GM23338 (cell line): ENCODE measurements at regions not wholly inside any gene's neighbourhood (a gene's known extent, or its start where the extent isn't known, plus 50 kb on each side); places are given as distances from the start of the nearest gene placed in this dataset.

Source experiments
- ATAC-seq: fragments of 200-7000 bp; cut with Tn5 transposase; 3 replicates; pipeline ENCODE4 v1.9.1; 2020
- DNase-seq: peaks from one replicate; pipeline ENCODE4 v3.0.0-alpha.2; 2015; ENCODE audit warnings: low spot score
- H2AFZ ChIP-seq: fragments of 200-600 bp; sonication (generic); 2 replicates; pipeline ENCODE4 v1.8.0; 2016; ENCODE audit warnings: antibody characterized with exemption, mild to moderate bottlenecking, moderate library complexity
- H3F3A ChIP-seq: fragments of 200-600 bp; sonication (generic); replicated peaks from 2 replicates; pipeline ENCODE4 v1.8.0; 2017; ENCODE audit warnings: antibody characterized with exemption, mixed run types, low read depth
- H3K27ac ChIP-seq: fragments of 200-600 bp; sonication (generic); 2 replicates; pipeline ENCODE4 v1.6.1; 2016; ENCODE audit warnings: low read depth
- H3K27me3 ChIP-seq: fragments of 200-600 bp; sonication (generic); 2 replicates; pipeline ENCODE4 v1.8.0; 2016; ENCODE audit warnings: mild to moderate bottlenecking, mixed run types, moderate library complexity; ENCODE audit not compliant: insufficient read depth
- H3K36me3 ChIP-seq: fragments of 200-600 bp; sonication (generic); 2 replicates; pipeline ENCODE4 v1.8.0; 2016; ENCODE audit warnings: mild to moderate bottlenecking; ENCODE audit not compliant: insufficient read depth
- H3K4me1 ChIP-seq: fragments of 200-600 bp; sonication (generic); 2 replicates; pipeline ENCODE4 v1.8.0; 2016; ENCODE audit warnings: mild to moderate bottlenecking, moderate library complexity; ENCODE audit not compliant: insufficient read depth
- H3K4me2 ChIP-seq: fragments of 200-600 bp; sonication (generic); 2 replicates; pipeline ENCODE4 v1.7.1; 2017; ENCODE audit warnings: mixed run types
- H3K4me3 ChIP-seq: fragments of 200-600 bp; sonication (generic); 2 replicates; pipeline ENCODE4 v1.6.1; 2016; ENCODE audit warnings: mixed run types
- H3K79me2 ChIP-seq: fragments of 200-600 bp; sonication (generic); replicated peaks from 2 replicates; pipeline ENCODE4 v1.8.0; 2017; ENCODE audit warnings: mild to moderate bottlenecking; ENCODE audit not compliant: insufficient read depth
- H3K9me2 ChIP-seq: fragments of 200-600 bp; sonication (generic); 2 replicates; pipeline ENCODE4 v1.8.0; 2017; ENCODE audit not compliant: insufficient read depth
- H4K20me1 ChIP-seq: fragments of 200-600 bp; sonication (generic); replicated peaks from 2 replicates; pipeline ENCODE4 v1.8.0; 2017; ENCODE audit warnings: mild to moderate bottlenecking; ENCODE audit not compliant: insufficient read depth
- H3K27ac Mint-ChIP-seq: 2 replicates; pipeline ENCODE4 v1.8.0; 2020; ENCODE audit warnings: inconsistent platforms, mild to moderate bottlenecking, moderate library complexity, mixed read lengths
- H3K27me3 Mint-ChIP-seq: 3 replicates; pipeline ENCODE4 v1.8.0; 2022; ENCODE audit warnings: low read depth, mild to moderate bottlenecking, moderate library complexity, mixed read lengths, inconsistent platforms; ENCODE audit not compliant: insufficient read depth, poor library complexity
- H3K36me3 Mint-ChIP-seq: 3 replicates; pipeline ENCODE4 v1.8.0; 2021; ENCODE audit warnings: low read depth, mild to moderate bottlenecking, inconsistent platforms, moderate library complexity, mixed read lengths
- H3K4me1 Mint-ChIP-seq: 3 replicates; pipeline ENCODE4 v1.8.0; 2020; ENCODE audit warnings: mild to moderate bottlenecking, inconsistent platforms, mixed read lengths
- H3K4me3 Mint-ChIP-seq: 3 replicates; pipeline ENCODE4 v1.8.0; 2021; ENCODE audit warnings: moderate library complexity, mild to moderate bottlenecking, inconsistent platforms, mixed read lengths
- H3K9me3 Mint-ChIP-seq: 3 replicates; pipeline ENCODE4 v1.8.0; 2020; ENCODE audit warnings: moderate library complexity, mild to moderate bottlenecking, inconsistent platforms, mixed read lengths
- CREB1 ChIP-seq: fragments of 250-450 bp; sonication (Bioruptor Pico); IDR thresholded peaks from 2 replicates; pipeline ENCODE4 v1.5.0; 2020; ENCODE audit warnings: low read depth, mild to moderate bottlenecking, moderate library complexity
- TF ChIP-seq, protein P1 (sequence below), 2 experiments: fragments of 200-600 bp in 1 of 2; sonication (generic) in 1 of 2; conservative IDR thresholded peaks; 2 replicates each; pipeline versions ENCODE4 v1.5.1 to v1.6.1; 2016 to 2017; ENCODE audit warnings: antibody characterized with exemption in 2 of 2, low read depth in 2 of 2, mild to moderate bottlenecking in 2 of 2, moderate library complexity in 1 of 2
- TF ChIP-seq, protein P2 (sequence below): IDR thresholded peaks from one replicate; pipeline ENCODE4 v1.6.1; 2018; ENCODE audit warnings: antibody characterized with exemption; ENCODE audit not compliant: unreplicated experiment
- TF ChIP-seq, protein P3 (sequence below): fragments of 250-450 bp; sonication (Bioruptor Pico); IDR thresholded peaks from 2 replicates; pipeline ENCODE4 v1.5.0; 2020; ENCODE audit warnings: mild to moderate bottlenecking, moderate library complexity

DNA sequence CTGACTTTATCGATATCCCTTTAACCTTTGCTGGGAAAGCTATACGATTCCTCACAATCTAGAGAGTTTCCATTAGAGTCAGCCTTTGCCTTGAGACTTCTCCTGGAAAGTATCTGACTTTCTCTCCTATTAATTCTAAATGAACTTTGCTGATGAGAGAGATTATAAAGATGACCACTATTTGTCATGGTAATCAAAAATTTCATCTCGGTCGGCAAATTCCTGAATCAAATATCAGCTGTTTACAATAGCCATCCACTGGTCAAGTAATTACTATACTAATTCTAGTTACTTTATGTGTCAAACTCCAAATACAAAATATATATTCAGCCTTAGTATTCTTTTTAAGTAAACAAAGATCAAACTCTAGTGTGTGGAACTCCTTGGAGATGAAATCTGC lies 164.4 kb upstream of the ITGA1 start:
- no peak overlapping the region for H3K27ac Mint-ChIP-seq
- no peaks in the 10 kb centered on the region for H3F3A ChIP-seq
- no peak overlapping the region for H2AFZ ChIP-seq
- H3K9me3 Mint-ChIP-seq = no peaks in the 10 kb centered on the region
- no peaks in the 10 kb centered on the region for H3K4me1 Mint-ChIP-seq
- H3K36me3 ChIP-seq = no peaks in the 10 kb centered on the region
- no peaks in the 10 kb centered on the region for H3K4me1 ChIP-seq
- no peaks in the 10 kb centered on the region for H3K9me2 ChIP-seq
- TF ChIP-seq, protein P1, sequence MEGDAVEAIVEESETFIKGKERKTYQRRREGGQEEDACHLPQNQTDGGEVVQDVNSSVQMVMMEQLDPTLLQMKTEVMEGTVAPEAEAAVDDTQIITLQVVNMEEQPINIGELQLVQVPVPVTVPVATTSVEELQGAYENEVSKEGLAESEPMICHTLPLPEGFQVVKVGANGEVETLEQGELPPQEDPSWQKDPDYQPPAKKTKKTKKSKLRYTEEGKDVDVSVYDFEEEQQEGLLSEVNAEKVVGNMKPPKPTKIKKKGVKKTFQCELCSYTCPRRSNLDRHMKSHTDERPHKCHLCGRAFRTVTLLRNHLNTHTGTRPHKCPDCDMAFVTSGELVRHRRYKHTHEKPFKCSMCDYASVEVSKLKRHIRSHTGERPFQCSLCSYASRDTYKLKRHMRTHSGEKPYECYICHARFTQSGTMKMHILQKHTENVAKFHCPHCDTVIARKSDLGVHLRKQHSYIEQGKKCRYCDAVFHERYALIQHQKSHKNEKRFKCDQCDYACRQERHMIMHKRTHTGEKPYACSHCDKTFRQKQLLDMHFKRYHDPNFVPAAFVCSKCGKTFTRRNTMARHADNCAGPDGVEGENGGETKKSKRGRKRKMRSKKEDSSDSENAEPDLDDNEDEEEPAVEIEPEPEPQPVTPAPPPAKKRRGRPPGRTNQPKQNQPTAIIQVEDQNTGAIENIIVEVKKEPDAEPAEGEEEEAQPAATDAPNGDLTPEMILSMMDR (conservative IDR thresholded peaks at IDR 0.05; ENCODE audit: low read depth in 2 of 2) = no peak
- TF ChIP-seq, protein P2, sequence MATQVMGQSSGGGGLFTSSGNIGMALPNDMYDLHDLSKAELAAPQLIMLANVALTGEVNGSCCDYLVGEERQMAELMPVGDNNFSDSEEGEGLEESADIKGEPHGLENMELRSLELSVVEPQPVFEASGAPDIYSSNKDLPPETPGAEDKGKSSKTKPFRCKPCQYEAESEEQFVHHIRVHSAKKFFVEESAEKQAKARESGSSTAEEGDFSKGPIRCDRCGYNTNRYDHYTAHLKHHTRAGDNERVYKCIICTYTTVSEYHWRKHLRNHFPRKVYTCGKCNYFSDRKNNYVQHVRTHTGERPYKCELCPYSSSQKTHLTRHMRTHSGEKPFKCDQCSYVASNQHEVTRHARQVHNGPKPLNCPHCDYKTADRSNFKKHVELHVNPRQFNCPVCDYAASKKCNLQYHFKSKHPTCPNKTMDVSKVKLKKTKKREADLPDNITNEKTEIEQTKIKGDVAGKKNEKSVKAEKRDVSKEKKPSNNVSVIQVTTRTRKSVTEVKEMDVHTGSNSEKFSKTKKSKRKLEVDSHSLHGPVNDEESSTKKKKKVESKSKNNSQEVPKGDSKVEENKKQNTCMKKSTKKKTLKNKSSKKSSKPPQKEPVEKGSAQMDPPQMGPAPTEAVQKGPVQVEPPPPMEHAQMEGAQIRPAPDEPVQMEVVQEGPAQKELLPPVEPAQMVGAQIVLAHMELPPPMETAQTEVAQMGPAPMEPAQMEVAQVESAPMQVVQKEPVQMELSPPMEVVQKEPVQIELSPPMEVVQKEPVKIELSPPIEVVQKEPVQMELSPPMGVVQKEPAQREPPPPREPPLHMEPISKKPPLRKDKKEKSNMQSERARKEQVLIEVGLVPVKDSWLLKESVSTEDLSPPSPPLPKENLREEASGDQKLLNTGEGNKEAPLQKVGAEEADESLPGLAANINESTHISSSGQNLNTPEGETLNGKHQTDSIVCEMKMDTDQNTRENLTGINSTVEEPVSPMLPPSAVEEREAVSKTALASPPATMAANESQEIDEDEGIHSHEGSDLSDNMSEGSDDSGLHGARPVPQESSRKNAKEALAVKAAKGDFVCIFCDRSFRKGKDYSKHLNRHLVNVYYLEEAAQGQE = no peak
- TF ChIP-seq, protein P3, sequence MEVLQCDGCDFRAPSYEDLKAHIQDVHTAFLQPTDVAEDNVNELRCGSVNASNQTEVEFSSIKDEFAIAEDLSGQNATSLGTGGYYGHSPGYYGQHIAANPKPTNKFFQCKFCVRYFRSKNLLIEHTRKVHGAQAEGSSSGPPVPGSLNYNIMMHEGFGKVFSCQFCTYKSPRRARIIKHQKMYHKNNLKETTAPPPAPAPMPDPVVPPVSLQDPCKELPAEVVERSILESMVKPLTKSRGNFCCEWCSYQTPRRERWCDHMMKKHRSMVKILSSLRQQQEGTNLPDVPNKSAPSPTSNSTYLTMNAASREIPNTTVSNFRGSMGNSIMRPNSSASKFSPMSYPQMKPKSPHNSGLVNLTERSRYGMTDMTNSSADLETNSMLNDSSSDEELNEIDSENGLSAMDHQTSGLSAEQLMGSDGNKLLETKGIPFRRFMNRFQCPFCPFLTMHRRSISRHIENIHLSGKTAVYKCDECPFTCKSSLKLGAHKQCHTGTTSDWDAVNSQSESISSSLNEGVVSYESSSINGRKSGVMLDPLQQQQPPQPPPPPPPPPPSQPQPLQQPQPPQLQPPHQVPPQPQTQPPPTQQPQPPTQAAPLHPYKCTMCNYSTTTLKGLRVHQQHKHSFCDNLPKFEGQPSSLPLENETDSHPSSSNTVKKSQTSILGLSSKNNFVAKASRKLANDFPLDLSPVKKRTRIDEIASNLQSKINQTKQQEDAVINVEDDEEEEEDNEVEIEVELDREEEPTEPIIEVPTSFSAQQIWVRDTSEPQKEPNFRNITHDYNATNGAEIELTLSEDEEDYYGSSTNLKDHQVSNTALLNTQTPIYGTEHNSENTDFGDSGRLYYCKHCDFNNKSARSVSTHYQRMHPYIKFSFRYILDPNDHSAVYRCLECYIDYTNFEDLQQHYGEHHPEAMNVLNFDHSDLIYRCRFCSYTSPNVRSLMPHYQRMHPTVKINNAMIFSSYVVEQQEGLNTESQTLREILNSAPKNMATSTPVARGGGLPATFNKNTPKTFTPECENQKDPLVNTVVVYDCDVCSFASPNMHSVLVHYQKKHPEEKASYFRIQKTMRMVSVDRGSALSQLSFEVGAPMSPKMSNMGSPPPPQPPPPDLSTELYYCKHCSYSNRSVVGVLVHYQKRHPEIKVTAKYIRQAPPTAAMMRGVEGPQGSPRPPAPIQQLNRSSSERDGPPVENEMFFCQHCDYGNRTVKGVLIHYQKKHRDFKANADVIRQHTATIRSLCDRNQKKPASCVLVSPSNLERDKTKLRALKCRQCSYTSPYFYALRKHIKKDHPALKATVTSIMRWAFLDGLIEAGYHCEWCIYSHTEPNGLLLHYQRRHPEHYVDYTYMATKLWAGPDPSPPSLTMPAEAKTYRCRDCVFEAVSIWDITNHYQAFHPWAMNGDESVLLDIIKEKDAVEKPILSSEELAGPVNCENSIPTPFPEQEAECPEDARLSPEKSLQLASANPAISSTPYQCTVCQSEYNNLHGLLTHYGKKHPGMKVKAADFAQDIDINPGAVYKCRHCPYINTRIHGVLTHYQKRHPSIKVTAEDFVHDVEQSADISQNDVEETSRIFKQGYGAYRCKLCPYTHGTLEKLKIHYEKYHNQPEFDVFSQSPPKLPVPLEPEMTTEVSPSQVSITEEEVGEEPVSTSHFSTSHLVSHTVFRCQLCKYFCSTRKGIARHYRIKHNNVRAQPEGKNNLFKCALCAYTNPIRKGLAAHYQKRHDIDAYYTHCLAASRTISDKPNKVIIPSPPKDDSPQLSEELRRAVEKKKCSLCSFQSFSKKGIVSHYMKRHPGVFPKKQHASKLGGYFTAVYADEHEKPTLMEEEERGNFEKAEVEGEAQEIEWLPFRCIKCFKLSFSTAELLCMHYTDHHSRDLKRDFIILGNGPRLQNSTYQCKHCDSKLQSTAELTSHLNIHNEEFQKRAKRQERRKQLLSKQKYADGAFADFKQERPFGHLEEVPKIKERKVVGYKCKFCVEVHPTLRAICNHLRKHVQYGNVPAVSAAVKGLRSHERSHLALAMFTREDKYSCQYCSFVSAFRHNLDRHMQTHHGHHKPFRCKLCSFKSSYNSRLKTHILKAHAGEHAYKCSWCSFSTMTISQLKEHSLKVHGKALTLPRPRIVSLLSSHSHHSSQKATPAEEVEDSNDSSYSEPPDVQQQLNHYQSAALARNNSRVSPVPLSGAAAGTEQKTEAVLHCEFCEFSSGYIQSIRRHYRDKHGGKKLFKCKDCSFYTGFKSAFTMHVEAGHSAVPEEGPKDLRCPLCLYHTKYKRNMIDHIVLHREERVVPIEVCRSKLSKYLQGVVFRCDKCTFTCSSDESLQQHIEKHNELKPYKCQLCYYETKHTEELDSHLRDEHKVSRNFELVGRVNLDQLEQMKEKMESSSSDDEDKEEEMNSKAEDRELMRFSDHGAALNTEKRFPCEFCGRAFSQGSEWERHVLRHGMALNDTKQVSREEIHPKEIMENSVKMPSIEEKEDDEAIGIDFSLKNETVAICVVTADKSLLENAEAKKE = no peak
- TF ChIP-seq CREB1 (CRISPR knock-in tag) = no peak
- no peaks in the 10 kb centered on the region for H3K27me3 ChIP-seq
- no peak for ATAC-seq
- H3K4me3 ChIP-seq = no peak overlapping the region
- no peak overlapping the region for H3K4me2 ChIP-seq
- H3K79me2 ChIP-seq = no peaks in the 10 kb centered on the region
- H3K36me3 Mint-ChIP-seq = no peaks in the 10 kb centered on the region; the same call in 2 of the 3 replicates
- no peaks in the 10 kb centered on the region for H4K20me1 ChIP-seq
- H3K27ac ChIP-seq = no peak overlapping the region
- no peak overlapping the region for H3K4me3 Mint-ChIP-seq
- no peak for DNase-seq
- H3K27me3 Mint-ChIP-seq = no peaks in the 10 kb centered on the region
